SH-SY5Y (cell line): ENCODE measurements at regions not wholly inside any gene's neighbourhood (a gene's known extent, or its start where the extent isn't known, plus 50 kb on each side); places are given as distances from the start of the nearest gene placed in this dataset.

Source experiments
- GATA2 ChIP-seq: IDR thresholded peaks from 2 replicates; pipeline ENCODE4 v1.6.1; 2011; ENCODE audit warnings: mild to moderate bottlenecking, low read depth, low read length
- GATA3 ChIP-seq: IDR thresholded peaks from 2 replicates; pipeline ENCODE4 v1.6.1; 2011; ENCODE audit warnings: low read depth, mild to moderate bottlenecking, low read length, moderate library complexity

DNA sequence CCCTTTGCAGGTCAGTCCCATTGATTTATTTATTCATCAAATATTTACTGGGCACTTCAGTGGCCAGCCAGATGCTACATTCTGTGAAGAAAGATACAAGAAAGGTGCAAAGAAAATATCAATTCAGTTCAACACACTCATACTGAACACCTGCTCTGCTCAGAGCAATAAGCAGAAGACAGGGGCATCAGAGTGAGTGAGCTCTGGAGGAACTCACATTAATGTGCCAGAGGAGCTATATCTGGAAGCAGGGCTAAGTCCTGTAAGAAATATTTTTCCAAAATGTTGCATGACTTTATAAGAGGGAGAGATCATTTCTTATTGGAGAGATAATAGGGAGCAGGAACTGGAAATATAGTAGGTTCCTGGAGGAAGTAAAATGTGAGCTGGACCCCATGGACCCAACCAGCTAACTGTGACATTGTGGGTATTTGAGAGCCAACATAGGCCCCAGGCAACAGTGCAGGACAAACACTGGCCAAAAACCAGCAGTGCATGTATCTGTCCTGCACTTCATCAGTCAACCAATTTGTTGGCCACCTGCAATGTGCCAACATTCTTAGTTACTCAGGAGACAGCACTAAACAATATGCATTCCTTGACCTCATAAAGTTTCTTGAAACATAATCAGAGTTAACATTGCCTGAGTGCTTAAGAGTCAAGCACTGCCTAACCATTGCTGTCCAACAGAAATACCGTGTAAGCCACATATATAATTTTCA lies 102.7 kb upstream of the PTPRM start:
- TF ChIP-seq GATA3 = no peak
- TF ChIP-seq GATA2 = no peak
